ENCODE measurements at regions not wholly inside any gene's neighbourhood (a gene's known extent, or its start where the extent isn't known, plus 50 kb on each side); places are given as distances from the start of the nearest gene placed in this dataset.

- Mint-ChIP-seq H3K4me1 (no peaks in the 10 kb centered on the region), H3K4me3 (no peak overlapping the region), H3K9me3 (peaks cover 9% of the 10 kb centered on the region), H3K36me3 (ENCODE audit: insufficient read depth) (no peaks in the 10 kb centered on the region), H3K27me3 (peaks cover 28% of the 10 kb centered on the region), H3K27ac (ENCODE audit: low read depth) (no peak overlapping the region)
- DNase-seq (ENCODE audit: low spot score in 2 of 2) (no peak), ATAC-seq (replicated peaks; ENCODE audit: extremely low read depth, poor library complexity, severe bottlenecking) (no peak)
Observed at GRCh38 chr1:170369000-170369399, 163.0 kb upstream of the GORAB start.

DNA sequence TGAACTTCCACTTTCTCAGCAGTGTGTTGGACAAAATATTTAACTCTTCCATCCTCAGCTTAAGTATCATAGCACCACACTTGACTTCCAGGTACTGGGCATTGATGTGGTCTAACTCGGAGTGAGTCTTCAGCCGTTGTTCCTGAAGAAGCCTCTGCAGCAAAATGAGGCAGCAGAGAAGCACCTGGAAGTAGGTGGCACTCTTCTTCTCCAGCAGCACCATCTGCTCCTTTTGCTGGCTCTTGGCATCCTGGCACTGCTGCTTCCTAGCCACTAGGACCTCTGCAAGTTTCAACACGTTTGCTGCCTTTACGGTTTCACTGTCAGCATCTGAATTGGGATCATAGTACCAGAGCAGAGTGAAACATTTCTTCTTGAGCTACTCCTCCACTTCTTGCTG is 162.5 kb upstream of the GORAB start:
- Mint-ChIP-seq H3K36me3 (ENCODE audit: insufficient read depth) (no peaks in the 10 kb centered on the region), H3K27me3 (peaks cover 32% of the 10 kb centered on the region), H3K4me1 (no peaks in the 10 kb centered on the region), H3K27ac (ENCODE audit: low read depth) (no peak overlapping the region), H3K4me3 (no peak overlapping the region), H3K9me3 (peaks cover 9% of the 10 kb centered on the region)
- ATAC-seq (replicated peaks; ENCODE audit: extremely low read depth, poor library complexity, severe bottlenecking), result no peak
- no peak for DNase-seq (ENCODE audit: low spot score in 2 of 2)

- no peak for ATAC-seq (replicated peaks; ENCODE audit: extremely low read depth, poor library complexity, severe bottlenecking)
- H3K36me3 Mint-ChIP-seq (ENCODE audit: insufficient read depth), result no peaks in the 10 kb centered on the region
- no peak for DNase-seq (ENCODE audit: low spot score in 2 of 2)
- no peaks in the 10 kb centered on the region for H3K4me1 Mint-ChIP-seq
- peaks cover 39% of the 10 kb centered on the region for H3K27me3 Mint-ChIP-seq
- no peak overlapping the region for H3K4me3 Mint-ChIP-seq
- no peak overlapping the region for H3K27ac Mint-ChIP-seq (ENCODE audit: low read depth)
- H3K9me3 Mint-ChIP-seq, result peaks cover 9% of the 10 kb centered on the region
Observed at GRCh38 chr1:170370087-170370486, 161.9 kb upstream of the GORAB start.

- Mint-ChIP-seq H3K27me3 (peaks cover 19% of the 10 kb centered on the region), H3K27ac (ENCODE audit: low read depth) (no peak overlapping the region), H3K36me3 (ENCODE audit: insufficient read depth) (no peaks in the 10 kb centered on the region), H3K9me3 (no peaks in the 10 kb centered on the region), H3K4me3 (no peak overlapping the region), H3K4me1 (no peaks in the 10 kb centered on the region)
- DNase-seq (ENCODE audit: low spot score in 2 of 2) (no peak), ATAC-seq (replicated peaks; ENCODE audit: extremely low read depth, poor library complexity, severe bottlenecking) (no peak)
Observed at GRCh38 chr1:170375082-170375723, 156.8 kb upstream of the GORAB start.

DNA sequence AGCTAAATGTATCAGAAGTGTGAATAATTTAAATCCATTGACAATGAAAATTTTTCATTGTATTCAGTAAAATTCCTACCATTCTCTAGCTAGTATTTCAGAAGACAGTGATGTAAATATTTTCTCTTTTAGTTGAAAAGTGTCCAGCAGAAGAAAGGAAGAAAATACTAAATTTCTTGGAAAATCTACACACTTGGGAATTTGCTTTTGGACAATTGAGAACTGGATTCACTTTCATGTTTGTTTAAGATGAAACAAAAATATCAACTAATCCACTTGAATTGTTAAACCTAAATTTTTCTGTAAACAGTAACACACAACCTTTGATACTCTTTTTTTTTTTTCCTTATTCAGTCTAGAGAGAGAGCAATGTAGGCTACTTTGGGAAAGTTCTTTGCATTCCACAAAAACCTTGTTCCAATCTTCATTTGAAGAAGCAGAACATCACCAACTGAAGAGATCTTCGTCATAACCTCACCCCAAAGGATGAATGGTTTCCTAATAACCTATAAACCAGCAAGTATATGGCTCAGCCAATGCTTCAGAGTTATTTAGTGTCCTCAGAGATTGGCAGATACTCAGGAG is 155.1 kb upstream of the GORAB start:
- Mint-ChIP-seq H3K9me3 (no peaks in the 10 kb centered on the region), H3K27me3 (peaks cover 19% of the 10 kb centered on the region), H3K36me3 (ENCODE audit: insufficient read depth) (no peaks in the 10 kb centered on the region), H3K27ac (ENCODE audit: low read depth) (no peak overlapping the region), H3K4me3 (no peak overlapping the region), H3K4me1 (no peaks in the 10 kb centered on the region)
- ATAC-seq (replicated peaks; ENCODE audit: extremely low read depth, poor library complexity, severe bottlenecking) (no peak), DNase-seq (ENCODE audit: low spot score in 2 of 2) (no peak)

GRCh38 chr1:170377440-170377839 is 154.5 kb upstream of the GORAB start:
- no peak for DNase-seq (ENCODE audit: low spot score in 2 of 2)
- Mint-ChIP-seq H3K4me1 (no peaks in the 10 kb centered on the region), H3K9me3 (no peaks in the 10 kb centered on the region), H3K27ac (ENCODE audit: low read depth) (no peak overlapping the region), H3K36me3 (ENCODE audit: insufficient read depth) (no peaks in the 10 kb centered on the region), H3K27me3 (peaks cover 19% of the 10 kb centered on the region), H3K4me3 (no peak overlapping the region)
- no peak for ATAC-seq (replicated peaks; ENCODE audit: extremely low read depth, poor library complexity, severe bottlenecking)

GRCh38 chr1:170377896-170378634 is 153.9 kb upstream of the GORAB start:
- Mint-ChIP-seq H3K27ac (ENCODE audit: low read depth) (no peak overlapping the region), H3K27me3 (peaks cover 19% of the 10 kb centered on the region), H3K9me3 (no peaks in the 10 kb centered on the region), H3K4me1 (no peaks in the 10 kb centered on the region), H3K4me3 (no peak overlapping the region), H3K36me3 (ENCODE audit: insufficient read depth) (no peaks in the 10 kb centered on the region)
- ATAC-seq (replicated peaks; ENCODE audit: extremely low read depth, poor library complexity, severe bottlenecking) (no peak), DNase-seq (ENCODE audit: low spot score in 2 of 2) (no peak)

DNA sequence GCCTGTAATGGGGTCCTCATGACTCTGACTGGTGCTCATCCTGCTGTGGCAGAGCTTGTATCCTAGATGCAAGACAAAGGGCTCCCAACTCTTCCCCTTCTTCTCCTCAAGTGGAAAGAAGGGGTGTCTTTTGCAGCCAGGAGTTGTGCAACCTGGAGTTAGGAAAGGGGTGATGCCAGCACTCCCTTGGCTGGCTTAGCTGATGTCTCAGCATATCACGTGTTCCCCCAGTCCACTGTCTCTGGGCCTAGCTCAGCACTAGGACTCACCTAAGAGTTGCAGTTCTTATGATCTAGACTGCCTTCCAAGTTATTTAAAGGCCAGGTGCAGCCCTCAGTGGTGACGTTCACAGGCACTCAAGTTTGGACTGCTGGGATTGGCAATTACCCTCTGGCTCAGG is 146.2 kb upstream of the GORAB start:
- no peak for DNase-seq (ENCODE audit: low spot score in 2 of 2)
- H3K27ac Mint-ChIP-seq (ENCODE audit: low read depth), result no peak overlapping the region
- H3K27me3 Mint-ChIP-seq, result peaks cover 14% of the 10 kb centered on the region
- H3K36me3 Mint-ChIP-seq (ENCODE audit: insufficient read depth), result no peaks in the 10 kb centered on the region
- H3K9me3 Mint-ChIP-seq, result no peaks in the 10 kb centered on the region
- no peak overlapping the region for H3K4me3 Mint-ChIP-seq
- no peaks in the 10 kb centered on the region for H3K4me1 Mint-ChIP-seq
- no peak for ATAC-seq (replicated peaks; ENCODE audit: extremely low read depth, poor library complexity, severe bottlenecking)

GRCh38 chr1:170388489-170388888 is 143.5 kb upstream of the GORAB start:
- ATAC-seq (replicated peaks; ENCODE audit: extremely low read depth, poor library complexity, severe bottlenecking), result no peak

DNA sequence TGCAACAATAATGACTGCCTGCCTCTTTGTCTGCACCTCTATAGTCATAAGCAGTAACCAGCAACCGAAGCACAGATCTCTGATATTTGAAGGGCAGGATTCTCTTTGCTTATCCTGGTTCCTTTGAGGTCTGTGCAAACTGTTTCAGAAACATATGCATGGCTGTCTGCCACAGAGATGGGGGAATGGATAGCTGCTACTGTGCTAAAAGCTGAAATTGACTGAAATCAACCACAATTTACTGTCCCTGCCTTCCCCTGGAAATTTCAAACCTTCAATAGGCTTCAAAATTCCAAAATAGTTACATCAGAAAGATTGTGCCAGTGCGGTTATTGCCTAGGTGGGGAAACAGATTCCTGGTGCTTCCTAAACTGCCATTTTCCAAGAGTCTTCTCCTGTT is 136.8 kb upstream of the GORAB start:
- Mint-ChIP-seq H3K27ac (ENCODE audit: low read depth) (no peak overlapping the region), H3K27me3 (peaks cover 68% of the 10 kb centered on the region), H3K4me1 (no peaks in the 10 kb centered on the region), H3K36me3 (ENCODE audit: insufficient read depth) (no peaks in the 10 kb centered on the region), H3K4me3 (no peak overlapping the region), H3K9me3 (peaks cover 5% of the 10 kb centered on the region)
- DNase-seq (ENCODE audit: low spot score in 2 of 2) (no peak), ATAC-seq (replicated peaks; ENCODE audit: extremely low read depth, poor library complexity, severe bottlenecking) (no peak)

More at GRCh38 chr1:170388489-170388888, 143.5 kb upstream of the GORAB start:
- Mint-ChIP-seq H3K27ac (ENCODE audit: low read depth) (no peak overlapping the region), H3K9me3 (no peaks in the 10 kb centered on the region), H3K27me3 (peaks cover 40% of the 10 kb centered on the region), H3K36me3 (ENCODE audit: insufficient read depth) (no peaks in the 10 kb centered on the region), H3K4me3 (no peak overlapping the region), H3K4me1 (no peaks in the 10 kb centered on the region)
- no peak for DNase-seq (ENCODE audit: low spot score in 2 of 2)

GRCh38 chr1:170397061-170397460 is 134.9 kb upstream of the GORAB start:
- DNase-seq (ENCODE audit: low spot score in 2 of 2) (no peak), ATAC-seq (replicated peaks; ENCODE audit: extremely low read depth, poor library complexity, severe bottlenecking) (no peak)
- Mint-ChIP-seq H3K4me3 (no peak overlapping the region), H3K9me3 (peaks cover 5% of the 10 kb centered on the region), H3K36me3 (ENCODE audit: insufficient read depth) (no peaks in the 10 kb centered on the region), H3K4me1 (no peaks in the 10 kb centered on the region), H3K27me3 (peaks cover 51% of the 10 kb centered on the region), H3K27ac (ENCODE audit: low read depth) (no peak overlapping the region)

DNA sequence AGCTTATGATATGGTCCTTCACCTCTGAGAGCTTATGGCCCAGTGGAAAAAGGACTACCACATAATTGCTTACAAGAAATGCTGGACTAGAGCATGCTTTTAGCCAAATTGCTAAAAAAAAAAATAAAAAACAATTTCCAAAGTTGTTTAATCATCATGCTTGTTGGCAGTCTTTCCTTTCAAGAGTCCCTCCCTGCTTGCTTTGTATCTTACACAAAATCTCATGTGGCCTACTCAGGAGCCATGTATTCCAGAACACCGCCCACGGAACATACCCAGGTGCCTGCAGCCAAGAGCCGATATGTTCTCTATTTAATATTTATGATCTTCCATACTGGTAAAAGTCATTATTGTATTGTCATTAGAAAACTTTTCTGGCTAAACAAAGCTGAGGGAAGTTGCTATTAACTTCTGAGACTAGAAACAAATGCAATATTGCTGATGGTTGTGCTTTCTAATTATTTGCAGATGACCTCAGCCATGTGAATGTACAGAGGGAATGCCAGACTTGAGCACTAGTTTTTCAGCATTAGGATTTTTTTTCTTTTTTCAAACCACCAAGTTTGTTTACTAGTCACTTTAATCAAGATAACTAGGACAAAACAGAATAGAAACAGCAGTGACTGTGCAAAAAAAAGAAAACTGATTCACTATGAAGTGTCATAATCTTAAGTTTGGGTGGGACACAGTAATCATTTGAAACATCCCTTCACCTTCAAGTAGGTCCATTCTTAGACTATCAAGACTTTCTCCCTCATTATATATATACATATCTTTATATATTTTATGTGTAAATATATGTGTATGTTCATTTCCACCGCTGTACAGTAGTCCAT is 129.3 kb upstream of the GORAB start:
- H3K36me3 Mint-ChIP-seq (ENCODE audit: insufficient read depth), result no peaks in the 10 kb centered on the region
- peaks cover 38% of the 10 kb centered on the region for H3K27me3 Mint-ChIP-seq
- no peaks in the 10 kb centered on the region for H3K4me1 Mint-ChIP-seq
- no peak overlapping the region for H3K4me3 Mint-ChIP-seq
- no peak overlapping the region for H3K27ac Mint-ChIP-seq (ENCODE audit: low read depth)
- no peaks in the 10 kb centered on the region for H3K9me3 Mint-ChIP-seq
- ATAC-seq (replicated peaks; ENCODE audit: extremely low read depth, poor library complexity, severe bottlenecking), result no peak
- DNase-seq (ENCODE audit: low spot score in 2 of 2), result no peak

Measured in central memory CD8-positive, alpha-beta T cell (primary cell).